HG03108 (cell line): ENCODE measurements at regions not wholly inside any gene's neighbourhood (a gene's known extent, or its start where the extent isn't known, plus 50 kb on each side); places are given as distances from the start of the nearest gene placed in this dataset.

ENCODE experiments used
- ATAC-seq: cut with Tn5 transposase; IDR thresholded peaks from one replicate; pipeline ENCODE4 v1.9.1; 2021; ENCODE audit warnings: moderate library complexity; ENCODE audit not compliant: unreplicated experiment

DNA sequence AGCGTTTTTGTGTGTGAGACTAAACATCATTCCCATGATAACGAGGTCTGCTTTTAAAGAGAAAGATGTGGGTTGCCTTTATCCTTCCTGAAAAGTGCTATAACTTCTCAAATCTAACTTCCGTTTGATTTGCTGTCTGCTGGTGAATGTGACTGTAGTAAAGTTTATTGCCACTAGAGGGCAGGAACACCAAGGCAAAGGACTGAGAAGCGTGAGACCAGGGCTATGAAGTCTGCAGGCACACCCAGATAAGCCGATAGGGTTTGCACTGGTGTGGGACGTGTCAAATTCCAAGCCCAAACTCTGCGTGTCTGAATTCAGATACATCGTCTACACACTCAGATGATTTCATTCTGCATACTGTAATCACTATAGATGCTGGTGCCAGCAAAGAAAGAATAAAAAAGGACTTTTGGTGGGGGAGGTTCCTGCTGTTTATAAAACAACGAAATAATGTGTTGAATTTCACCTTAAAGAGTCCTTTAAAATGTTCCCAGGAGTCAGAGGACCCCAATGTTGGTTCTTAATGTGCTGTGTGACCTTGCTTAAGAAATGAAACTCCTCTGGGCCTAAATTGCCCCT lies 87.2 kb downstream of the PTTG1 start:
- peak; percentile 81 for ATAC-seq

DNA sequence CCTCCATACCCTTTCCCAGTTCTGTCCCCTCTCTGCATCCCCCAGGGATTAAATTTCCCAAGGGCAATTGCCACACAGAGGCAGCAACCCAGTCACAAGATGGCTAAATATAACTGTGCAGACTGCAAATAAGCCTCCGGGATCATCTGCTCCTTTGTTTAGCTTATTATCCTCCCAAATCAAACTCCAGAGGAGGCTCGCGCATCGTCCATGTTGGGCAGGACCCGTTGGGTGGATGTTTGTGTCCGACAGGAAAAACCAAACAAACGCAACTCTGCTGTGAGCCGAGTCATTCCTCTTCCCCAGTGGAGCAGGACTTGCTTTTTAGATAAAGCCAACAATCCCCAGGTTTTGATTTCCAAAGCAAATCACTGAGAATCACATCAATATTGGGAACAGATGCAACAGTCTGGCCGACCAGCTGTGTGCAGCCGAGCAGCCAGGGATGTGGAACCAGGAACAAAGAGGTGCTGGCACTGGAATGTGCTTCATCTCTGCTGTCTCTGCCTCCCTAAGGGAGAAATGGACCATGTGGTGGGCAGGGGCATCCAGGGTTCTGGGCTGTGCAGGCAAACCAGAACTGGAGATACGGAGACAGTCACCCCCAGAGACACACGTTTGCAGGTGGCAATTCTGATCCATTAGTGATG lies 89.8 kb downstream of the PTTG1 start:
- ATAC-seq, result no peak
